Inflammatory macrophage treated with lipopolysaccharide for 1 hour (primary cell): ENCODE measurements at regions not wholly inside any gene's neighbourhood (a gene's known extent, or its start where the extent isn't known, plus 50 kb on each side); places are given as distances from the start of the nearest gene placed in this dataset.

Source experiments
- DNase-seq, 2 donors: peaks; one replicate each; pipeline ENCODE4 v3.0.0-alpha.2; 2020 to 2022

- no peak for DNase-seq
These were observed 251.3 kb upstream of the LYZL1 start for GRCh38 chr10:29037348-29038113.

- DNase-seq, result no peak
These were observed 249.8 kb upstream of the LYZL1 start for GRCh38 chr10:29039091-29039490.

- DNase-seq, result no peak
These were observed 249.1 kb upstream of the LYZL1 start for GRCh38 chr10:29039677-29040189.

GRCh38 chr10:29041616-29042015 lies 247.3 kb upstream of the LYZL1 start:
- no peak for DNase-seq

GRCh38 chr10:29048506-29048905 lies 240.4 kb upstream of the LYZL1 start:
- DNase-seq, result no peak

- no peak for DNase-seq
These were observed 238.8 kb upstream of the LYZL1 start for GRCh38 chr10:29050081-29050480.

GRCh38 chr10:29055101-29055500 lies 233.8 kb upstream of the LYZL1 start:
- DNase-seq, result peak; percentile 23 to 38

- no peak for DNase-seq
These were observed 232.1 kb upstream of the LYZL1 start for GRCh38 chr10:29056729-29057128.

- DNase-seq, result peak in 1 of 2 donors; percentile 3
These were observed 231.0 kb upstream of the LYZL1 start for GRCh38 chr10:29057822-29058331.

- no peak for DNase-seq
These were observed 224.8 kb upstream of the LYZL1 start for GRCh38 chr10:29063806-29064644.

- DNase-seq, result no peak
These were observed 224.2 kb upstream of the LYZL1 start for GRCh38 chr10:29064680-29065079.

- peak; percentile 1 to 10 for DNase-seq
These were observed 221.7 kb upstream of the LYZL1 start for GRCh38 chr10:29067161-29067560.

- DNase-seq, result no peak
These were observed 221.2 kb upstream of the LYZL1 start for GRCh38 chr10:29067628-29068027.

- no peak for DNase-seq
These were observed 220.6 kb upstream of the LYZL1 start for GRCh38 chr10:29068302-29068701.

GRCh38 chr10:29068966-29069365 lies 219.9 kb upstream of the LYZL1 start:
- no peak for DNase-seq

GRCh38 chr10:29069941-29070340 lies 218.9 kb upstream of the LYZL1 start:
- no peak for DNase-seq

- no peak for DNase-seq
These were observed 210.0 kb upstream of the LYZL1 start for GRCh38 chr10:29078919-29079318.

GRCh38 chr10:29081231-29081630 lies 207.6 kb upstream of the LYZL1 start:
- no peak for DNase-seq

GRCh38 chr10:29081951-29082685 lies 206.8 kb upstream of the LYZL1 start:
- DNase-seq, result no peak

GRCh38 chr10:29083096-29083495 lies 205.8 kb upstream of the LYZL1 start:
- no peak for DNase-seq

GRCh38 chr10:29084681-29085307 lies 204.1 kb upstream of the LYZL1 start:
- DNase-seq, result no peak

GRCh38 chr10:29089091-29089490 lies 199.8 kb upstream of the LYZL1 start:
- no peak for DNase-seq
